BJ (cell line): ENCODE measurements at regions not wholly inside any gene's neighbourhood (a gene's known extent, or its start where the extent isn't known, plus 50 kb on each side); places are given as distances from the start of the nearest gene placed in this dataset.

Source experiments
- CTCF ChIA-PET: fragments of 350-600 bp; formaldehyde crosslinking; extraction: SDS; loops from one replicate; lab custom pipeline; 2021; ENCODE audit warnings: antibody characterized with exemption, inconsistent platforms; lab: Yijun Ruan, JAX
- POLR2A ChIA-PET: fragments of 300-600 bp; sonication (Branson Sonifier 250); formaldehyde crosslinking; extraction: SDS; loops from one replicate; lab custom pipeline; 2021; ENCODE audit warnings: antibody characterized with exemption; lab: Charles Lee
- DNase-seq: peaks from one replicate; pipeline ENCODE4 v3.0.0-alpha.2; 2011; ENCODE audit warnings: low read depth
- H3K27me3 ChIP-seq: 2 replicates; pipeline ENCODE4 v1.6.0; 2011; ENCODE audit warnings: low read length; ENCODE audit not compliant: control insufficient read depth, insufficient read depth
- H3K36me3 ChIP-seq: 2 replicates; pipeline ENCODE4 v1.5.1; 2011; ENCODE audit warnings: low read length; ENCODE audit not compliant: control insufficient read depth, insufficient read depth
- H3K4me3 ChIP-seq: 2 replicates; pipeline ENCODE4 v1.5.1; 2011; ENCODE audit warnings: low read depth, mild to moderate bottlenecking, control low read depth, low read length
- CTCF ChIP-seq: IDR thresholded peaks from 2 replicates; pipeline ENCODE4 v1.5.1; 2011; ENCODE audit warnings: low read depth, mild to moderate bottlenecking, control low read depth, inconsistent platforms, low read length, moderate library complexity; ENCODE audit not compliant: insufficient read depth

GRCh38 chr16:79466111-79466510 is 134.4 kb downstream of the MAF start:
- CTCF ChIA-PET, result no interaction called here
- H3K27me3 ChIP-seq, result no peaks in the 10 kb centered on the region
- no peak for TF ChIP-seq CTCF

GRCh38 chr16:79463841-79464240 is 136.7 kb downstream of the MAF start:
- TF ChIP-seq CTCF, result no peak
- no peak overlapping the region for H3K4me3 ChIP-seq
- DNase-seq, result no peak
- no peaks in the 10 kb centered on the region for H3K36me3 ChIP-seq
- ChIA-PET POLR2A (no interaction called here), CTCF (no interaction called here)
- H3K27me3 ChIP-seq, result no peaks in the 10 kb centered on the region

More at GRCh38 chr16:79466111-79466510, 134.4 kb downstream of the MAF start:
- POLR2A ChIA-PET, result no interaction called here
- Histone ChIP-seq H3K4me3 (no peak overlapping the region), H3K36me3 (no peaks in the 10 kb centered on the region)
- no peak for DNase-seq

- H3K4me3 ChIP-seq, result no peak overlapping the region
- no peaks in the 10 kb centered on the region for H3K36me3 ChIP-seq
- ChIA-PET POLR2A (no interaction called here), CTCF (no interaction called here)
- no peak for DNase-seq
- H3K27me3 ChIP-seq, result no peaks in the 10 kb centered on the region
- no peak for TF ChIP-seq CTCF
These were observed 144.5 kb downstream of the MAF start for GRCh38 chr16:79456036-79456435.

- ChIA-PET CTCF (no interaction called here), POLR2A (no interaction called here)
- Histone ChIP-seq H3K36me3 (no peaks in the 10 kb centered on the region), H3K27me3 (no peaks in the 10 kb centered on the region), H3K4me3 (no peak overlapping the region)
- TF ChIP-seq CTCF, result no peak
- no peak for DNase-seq
These were observed 147.9 kb downstream of the MAF start for GRCh38 chr16:79452671-79453070.

- no peak for TF ChIP-seq CTCF
- Histone ChIP-seq H3K27me3 (no peaks in the 10 kb centered on the region), H3K4me3 (no peak overlapping the region), H3K36me3 (no peaks in the 10 kb centered on the region)
- CTCF ChIA-PET, result no interaction called here
- no peak for DNase-seq
- POLR2A ChIA-PET, result no interaction called here
These were observed 149.2 kb downstream of the MAF start for GRCh38 chr16:79451196-79451816.
